ENCODE measurements at regions not wholly inside any gene's neighbourhood (a gene's known extent, or its start where the extent isn't known, plus 50 kb on each side); places are given as distances from the start of the nearest gene placed in this dataset.

DNA sequence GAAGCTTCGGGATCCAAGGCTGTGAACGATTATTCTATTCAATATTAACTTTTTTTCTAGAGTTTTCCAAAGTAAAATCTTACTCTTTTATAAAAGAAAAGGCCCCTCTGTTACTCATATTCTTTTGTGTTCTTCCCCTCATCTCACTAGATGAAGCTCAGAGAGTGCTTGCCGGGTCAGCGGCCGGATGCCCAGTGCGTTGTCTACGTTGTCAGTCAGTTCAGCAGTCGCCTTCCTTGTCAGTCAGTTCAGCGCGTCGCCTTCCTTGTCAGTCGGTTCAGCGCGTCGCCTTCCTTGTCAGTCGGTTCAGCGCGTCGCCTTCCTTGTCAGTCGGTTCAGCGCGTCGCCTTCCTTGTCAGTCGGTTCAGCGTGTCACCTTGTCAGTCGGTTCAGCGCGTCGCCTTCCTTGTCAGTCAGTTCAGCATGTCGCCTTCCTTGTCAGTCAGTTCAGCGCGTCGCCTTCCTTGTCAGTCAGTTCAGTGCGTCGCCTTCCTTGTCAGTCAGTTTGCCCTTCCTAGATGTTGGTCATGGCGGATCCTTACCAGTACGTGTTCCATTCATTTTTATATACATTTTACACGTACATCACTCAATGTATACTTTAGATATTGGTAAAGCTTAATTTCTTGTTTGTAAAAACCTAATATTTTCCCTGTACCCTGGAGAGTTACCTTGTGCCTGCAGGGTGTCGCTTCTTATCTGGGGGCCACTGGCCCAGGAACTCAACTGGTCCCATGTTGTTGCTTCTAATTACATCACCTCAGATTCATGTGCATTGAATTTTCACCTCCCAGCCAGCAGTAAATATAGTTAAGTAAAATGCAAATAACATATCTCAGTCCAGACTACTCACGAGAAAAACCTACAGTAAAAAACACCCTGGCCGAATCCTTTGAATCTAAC lies 206.9 kb downstream of the ASB1 start:
- no peak for DNase-seq
- Histone ChIP-seq H3K36me3 (no peaks in the 10 kb centered on the region), H3K27me3 (no peaks in the 10 kb centered on the region), H3K4me3 (no peak overlapping the region), H3K9me3 (no peaks in the 10 kb centered on the region)

DNA sequence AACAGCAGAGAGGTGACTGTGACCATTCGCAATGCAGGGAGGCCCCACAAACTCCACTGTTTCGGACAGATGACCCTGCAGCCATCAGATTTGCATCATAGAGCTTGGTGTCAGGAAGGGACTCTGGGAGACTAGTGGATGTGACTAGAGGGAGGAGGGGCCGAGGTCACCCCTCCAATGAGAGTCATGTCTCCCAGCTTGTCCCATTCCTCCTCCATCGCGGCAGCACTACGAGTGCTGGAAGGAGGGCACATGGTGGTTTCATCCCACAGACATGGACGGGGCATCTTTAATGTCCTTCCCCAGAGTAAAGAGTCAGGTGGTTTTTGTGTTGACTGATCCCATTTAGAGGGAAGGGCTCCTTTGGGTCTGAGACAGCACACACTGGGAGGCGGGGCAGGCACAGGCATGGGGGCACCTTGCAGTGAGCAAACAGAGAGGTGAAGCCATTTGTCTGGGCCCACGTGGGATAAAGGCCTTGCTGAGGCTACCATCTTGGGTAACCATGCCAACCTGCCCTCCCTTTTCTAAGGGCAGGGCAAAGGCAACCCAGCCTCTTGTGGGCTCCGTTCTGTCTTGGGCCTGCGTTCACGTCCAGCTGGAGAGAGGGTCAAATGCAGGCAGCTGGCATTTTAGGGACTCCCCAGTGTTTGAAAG lies 208.1 kb downstream of the ASB1 start:
- Histone ChIP-seq H3K27me3 (no peaks in the 10 kb centered on the region), H3K9me3 (no peaks in the 10 kb centered on the region), H3K4me3 (no peak overlapping the region), H3K36me3 (no peaks in the 10 kb centered on the region)
- no peak for DNase-seq

DNA sequence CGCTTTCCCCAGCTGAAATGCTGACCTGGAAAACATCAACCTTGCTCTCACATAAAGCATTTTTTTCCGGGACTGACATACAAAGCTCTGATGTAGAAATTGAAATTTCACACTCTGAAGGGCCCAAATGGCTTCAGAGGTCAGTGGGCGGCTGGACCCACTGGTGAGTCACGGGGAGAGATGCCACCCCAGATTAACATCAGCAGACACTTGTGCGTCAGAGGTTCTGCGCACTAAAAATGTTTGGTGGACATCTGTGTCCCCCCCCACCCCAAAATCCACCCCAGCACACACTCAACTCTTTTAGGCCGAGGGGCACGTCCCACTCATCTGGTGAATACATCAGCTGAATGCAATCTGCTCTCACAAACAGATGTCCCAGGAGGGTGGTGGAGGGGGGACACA lies 208.9 kb downstream of the ASB1 start:
- H3K9me3 ChIP-seq: no peaks in the 10 kb centered on the region
- no peak overlapping the region for H3K4me3 ChIP-seq
- no peak for DNase-seq
- no peaks in the 10 kb centered on the region for H3K27me3 ChIP-seq
- no peaks in the 10 kb centered on the region for H3K36me3 ChIP-seq

DNA sequence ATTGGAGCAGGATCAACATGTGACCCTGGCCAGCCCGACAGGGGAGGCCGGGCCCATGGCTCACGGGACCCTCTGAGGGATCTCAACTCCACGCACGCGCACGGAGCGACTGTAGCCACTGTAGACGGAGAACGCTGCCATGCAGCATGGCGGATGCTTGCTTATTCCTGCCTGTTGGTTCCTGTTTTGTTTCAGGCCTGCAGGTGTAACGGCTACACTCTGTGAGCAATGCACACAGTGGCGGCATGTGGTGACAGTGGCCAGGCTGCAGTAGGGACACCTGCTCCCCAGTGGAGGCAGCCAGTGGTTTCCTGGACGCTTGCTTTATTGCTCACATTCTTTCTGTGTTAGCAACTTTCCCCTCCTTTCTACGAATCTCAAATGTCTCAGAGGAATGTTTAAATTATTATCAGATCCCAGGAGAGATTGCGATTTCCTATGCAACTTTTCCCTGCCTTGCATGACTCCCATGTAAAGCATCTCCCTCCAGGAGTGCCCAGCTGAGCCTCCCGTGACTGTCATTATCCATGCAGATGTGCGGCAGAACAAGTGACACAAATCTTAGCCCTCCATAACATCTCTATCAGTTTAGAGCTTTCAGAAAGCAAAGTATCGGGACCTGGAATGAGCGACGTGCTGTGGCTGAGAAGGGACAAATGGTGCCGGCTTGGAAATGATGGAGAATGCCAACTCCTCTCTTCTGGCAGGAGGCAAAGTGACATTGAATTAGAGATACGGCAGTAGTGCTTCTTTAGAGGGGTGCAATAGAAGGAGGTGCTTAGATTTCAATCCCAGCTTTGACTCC lies 209.7 kb downstream of the ASB1 start:
- H3K4me3 ChIP-seq: no peak overlapping the region
- no peaks in the 10 kb centered on the region for H3K27me3 ChIP-seq
- no peak for DNase-seq
- H3K36me3 ChIP-seq: no peaks in the 10 kb centered on the region
- no peaks in the 10 kb centered on the region for H3K9me3 ChIP-seq

DNA sequence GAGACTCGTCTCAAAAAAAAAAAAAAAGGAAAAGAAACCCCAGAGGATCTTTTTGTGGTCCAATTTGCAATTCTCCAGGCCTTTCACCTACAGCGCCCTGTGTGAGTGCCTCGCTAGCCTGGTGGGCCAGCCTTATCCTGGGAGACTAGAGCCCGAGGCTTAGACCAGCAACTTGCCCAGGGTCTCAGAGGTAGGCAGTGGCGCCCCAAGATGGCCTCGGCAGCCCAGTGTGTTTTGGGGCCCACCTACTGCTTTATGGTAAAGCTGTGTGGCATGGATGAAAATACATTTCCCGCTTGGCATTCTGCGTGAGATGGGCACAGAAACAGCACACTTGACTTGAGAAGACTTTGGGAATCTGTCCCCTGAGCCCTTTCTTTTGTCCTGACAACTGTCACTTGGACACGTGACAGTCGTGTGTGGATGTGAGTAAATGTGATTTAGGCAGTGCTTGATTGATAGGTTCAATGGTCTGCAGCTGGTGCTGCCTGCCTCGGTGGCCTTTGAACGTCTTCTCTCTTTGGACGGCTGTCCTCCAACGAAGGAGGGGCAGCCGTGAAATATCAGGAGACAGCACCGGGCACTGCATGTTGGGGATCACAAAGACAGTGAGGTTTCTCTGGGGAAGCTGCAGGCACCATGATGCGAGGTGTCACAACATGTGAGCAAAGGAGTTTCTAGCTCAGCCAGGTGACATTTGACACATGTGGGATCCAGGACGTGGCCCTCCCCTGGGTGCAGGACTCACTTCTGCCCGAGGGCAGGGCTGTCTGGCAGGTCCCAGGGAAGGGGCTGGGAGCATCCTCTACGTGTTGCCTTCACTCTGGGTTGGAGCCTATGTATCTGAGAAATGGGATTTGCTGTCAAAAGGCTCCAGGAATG lies 209.5 kb upstream of the TWIST2 start:
- Histone ChIP-seq H3K9me3 (no peaks in the 10 kb centered on the region), H3K4me3 (no peak overlapping the region), H3K36me3 (no peaks in the 10 kb centered on the region), H3K27me3 (no peaks in the 10 kb centered on the region)
- no peak for DNase-seq

DNA sequence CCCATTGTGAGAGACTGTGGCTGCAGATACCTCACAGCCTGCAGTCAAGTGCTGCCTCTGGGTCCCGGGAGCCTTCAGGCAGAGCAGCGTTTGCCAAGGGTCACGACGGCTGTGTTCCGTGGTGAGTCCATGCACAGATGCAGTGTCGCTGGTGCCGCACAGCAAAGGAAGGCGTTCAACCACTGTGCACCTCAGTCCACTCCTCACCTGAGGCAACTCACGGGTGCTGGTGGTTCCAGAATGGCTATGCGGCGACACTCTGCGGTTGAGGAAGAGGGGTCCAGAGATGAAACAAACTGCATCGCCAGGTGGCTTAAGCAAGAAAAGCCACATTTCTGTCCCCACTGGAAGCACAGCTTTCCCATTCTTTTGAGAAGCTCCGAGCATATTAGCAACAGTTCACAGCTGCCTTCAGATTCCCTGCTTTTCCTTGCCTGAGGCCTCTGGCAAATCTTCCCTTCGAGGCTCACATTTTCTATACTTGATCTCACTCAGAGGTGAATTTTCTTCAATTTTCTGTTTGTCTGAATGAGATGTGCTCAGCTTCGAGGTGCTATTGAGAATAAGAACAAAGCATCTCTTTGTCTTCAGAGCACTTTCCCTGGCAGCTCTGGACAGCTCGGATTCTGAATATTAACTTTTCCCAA lies 208.8 kb upstream of the TWIST2 start:
- Histone ChIP-seq H3K4me3 (no peak overlapping the region), H3K36me3 (no peaks in the 10 kb centered on the region), H3K27me3 (no peaks in the 10 kb centered on the region), H3K9me3 (no peaks in the 10 kb centered on the region)
- no peak for DNase-seq

DNA sequence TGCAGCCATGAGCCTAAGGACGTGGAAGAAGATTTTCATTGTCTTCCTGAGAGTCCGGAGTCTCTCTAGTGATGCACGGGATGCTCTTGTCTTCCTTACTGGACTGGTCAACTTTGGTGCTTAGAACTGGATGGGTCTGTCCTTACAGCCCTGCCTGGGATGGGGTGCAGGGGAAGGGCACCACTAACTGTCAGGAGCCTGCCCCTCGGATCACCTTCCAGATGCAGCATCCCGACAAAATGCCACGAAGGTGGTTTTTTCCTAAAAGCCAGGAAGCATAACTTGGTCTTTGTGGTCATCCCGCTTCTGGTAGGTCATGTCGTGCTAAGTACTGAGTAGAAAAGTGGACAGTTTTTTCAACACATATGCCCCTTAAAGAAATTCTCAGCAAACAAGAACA lies 207.4 kb upstream of the TWIST2 start:
- Histone ChIP-seq H3K9me3 (no peaks in the 10 kb centered on the region), H3K27me3 (no peaks in the 10 kb centered on the region), H3K4me3 (no peak overlapping the region), H3K36me3 (no peaks in the 10 kb centered on the region)
- no peak for DNase-seq

DNA sequence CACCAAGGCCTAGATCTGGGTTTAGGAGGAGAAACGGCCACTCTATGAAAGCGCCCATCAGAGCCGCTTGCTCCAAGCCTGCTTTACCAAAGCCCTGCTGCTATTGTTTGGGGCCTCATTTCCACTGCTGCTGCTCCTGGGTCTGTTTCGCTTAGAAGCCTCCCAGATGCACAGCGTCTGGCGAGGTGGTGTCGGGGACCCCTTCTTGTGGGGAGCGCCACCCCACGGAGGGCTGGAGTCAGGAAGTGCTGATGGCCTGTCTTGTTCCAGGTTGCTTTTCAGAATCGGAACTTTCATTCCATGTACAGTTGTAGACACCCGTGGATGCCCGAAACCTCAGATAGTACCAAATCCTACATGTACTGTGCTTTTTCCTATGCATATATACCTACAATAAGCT lies 204.9 kb upstream of the TWIST2 start:
- Histone ChIP-seq H3K4me3 (no peak overlapping the region), H3K27me3 (no peaks in the 10 kb centered on the region), H3K9me3 (no peaks in the 10 kb centered on the region), H3K36me3 (no peaks in the 10 kb centered on the region)
- DNase-seq: no peak

DNA sequence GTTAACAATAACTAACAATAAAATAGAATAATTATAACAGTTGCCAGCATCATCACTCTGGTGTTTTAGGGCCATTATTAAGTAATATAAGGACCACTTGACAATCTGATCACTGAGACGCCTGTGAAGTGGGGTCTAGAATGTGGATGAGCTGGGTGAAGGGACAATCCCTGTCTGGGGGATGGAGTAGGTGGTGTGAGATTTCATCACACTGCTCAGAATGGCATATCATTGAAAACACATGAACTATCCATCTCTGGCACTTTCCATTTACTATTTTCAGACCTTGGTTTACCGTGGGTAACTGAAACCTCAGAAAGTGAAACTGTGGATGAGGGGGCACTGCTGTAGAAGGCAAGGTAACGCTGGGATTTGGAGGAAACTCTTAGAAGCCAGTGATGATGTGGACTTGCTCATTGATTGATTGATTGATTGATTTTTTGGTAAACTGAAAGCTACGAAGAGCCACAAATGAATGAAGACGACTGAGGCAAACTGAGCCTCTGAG lies 204.4 kb upstream of the TWIST2 start:
- DNase-seq: no peak
- Histone ChIP-seq H3K4me3 (no peak overlapping the region), H3K27me3 (no peaks in the 10 kb centered on the region), H3K36me3 (no peaks in the 10 kb centered on the region), H3K9me3 (no peaks in the 10 kb centered on the region)

DNA sequence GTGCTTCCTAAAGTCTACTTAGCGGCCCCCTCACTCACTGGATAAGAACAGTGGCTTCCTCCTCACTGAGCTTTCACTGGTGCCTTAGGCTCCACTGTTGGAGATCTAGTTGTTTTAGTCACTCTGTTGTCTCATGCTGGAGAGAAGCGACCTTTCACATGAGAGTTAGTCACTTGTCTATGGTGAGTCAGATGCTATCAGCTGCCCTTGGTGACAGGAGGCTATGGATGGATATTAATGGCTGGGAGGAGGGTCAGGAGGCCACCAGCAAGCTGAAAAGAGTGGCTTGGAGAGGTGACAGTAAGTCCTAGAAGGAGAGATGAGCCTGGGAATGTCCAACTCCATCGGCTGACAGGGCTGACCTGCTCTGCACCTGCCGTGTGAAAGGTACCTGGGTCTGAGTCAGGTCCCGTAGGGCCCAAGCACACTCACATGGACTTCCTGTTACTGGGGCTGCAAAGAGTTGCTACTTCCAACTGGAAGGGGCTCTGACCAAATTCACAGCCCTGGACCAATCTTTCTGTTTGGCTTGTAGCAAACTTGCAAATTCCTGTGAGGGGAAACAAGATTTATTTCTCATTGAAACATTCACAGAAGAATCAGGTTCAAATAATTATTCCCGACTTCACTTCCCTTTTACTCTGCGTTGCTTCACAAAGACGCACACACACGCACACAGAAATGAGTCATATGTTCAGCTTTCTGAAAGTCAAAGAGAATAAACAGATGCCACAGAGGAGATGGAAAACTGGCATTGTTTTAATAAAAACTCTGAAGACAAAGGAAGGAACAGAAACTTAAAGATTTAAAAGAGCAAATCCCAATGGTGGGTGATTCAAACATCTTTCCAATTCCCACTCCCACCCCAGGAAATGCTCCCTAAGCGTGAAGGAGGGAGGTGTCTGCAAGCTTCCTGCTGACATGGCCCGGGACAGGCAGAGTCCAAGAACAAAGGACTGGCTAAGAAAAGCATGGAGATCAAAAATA lies 203.5 kb upstream of the TWIST2 start:
- no peaks in the 10 kb centered on the region for H3K9me3 ChIP-seq
- no peak for DNase-seq
- H3K27me3 ChIP-seq: no peaks in the 10 kb centered on the region
- no peak overlapping the region for H3K4me3 ChIP-seq
- H3K36me3 ChIP-seq: no peaks in the 10 kb centered on the region

DNA sequence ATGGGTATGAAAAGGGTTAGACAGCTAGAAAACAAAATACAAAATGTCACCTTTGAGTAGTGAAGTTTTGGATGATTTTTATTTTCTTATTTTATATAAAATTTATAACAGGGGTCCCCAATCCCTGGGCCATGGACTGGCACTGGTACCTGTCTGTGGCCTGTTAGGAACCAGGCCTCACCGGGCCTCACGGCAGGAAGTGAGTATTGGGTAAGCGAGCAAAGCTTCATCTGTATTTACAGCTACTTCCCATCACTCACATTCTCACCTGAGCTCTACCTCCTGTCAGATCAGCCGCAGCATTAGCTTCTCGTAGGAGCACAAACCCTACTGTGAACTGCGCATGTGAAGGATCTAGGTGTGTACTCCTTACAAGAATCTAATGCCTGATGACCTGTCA lies 202.8 kb upstream of the TWIST2 start:
- no peaks in the 10 kb centered on the region for H3K9me3 ChIP-seq
- H3K36me3 ChIP-seq: no peaks in the 10 kb centered on the region
- DNase-seq: no peak
- H3K4me3 ChIP-seq: no peak overlapping the region
- H3K27me3 ChIP-seq: no peaks in the 10 kb centered on the region

DNA sequence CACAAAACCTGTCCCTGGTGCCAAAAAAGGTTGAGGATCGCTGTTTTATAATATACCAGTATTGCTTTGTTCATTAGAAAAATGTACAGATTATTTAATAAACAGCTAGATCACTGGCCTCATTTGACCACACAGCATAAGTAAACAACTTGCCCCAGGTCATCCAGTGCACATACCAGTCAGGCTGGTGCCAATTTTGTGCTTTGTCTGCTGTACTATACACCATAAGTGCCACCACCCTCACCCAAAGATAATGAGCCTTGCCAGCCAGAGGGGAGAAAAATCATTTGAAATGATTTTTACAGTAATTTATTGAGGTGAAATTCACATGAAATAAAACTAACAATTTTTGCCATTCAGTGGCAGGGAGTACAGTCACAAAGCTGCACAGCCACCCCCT lies 202.2 kb upstream of the TWIST2 start:
- no peaks in the 10 kb centered on the region for H3K36me3 ChIP-seq
- no peak overlapping the region for H3K4me3 ChIP-seq
- no peaks in the 10 kb centered on the region for H3K27me3 ChIP-seq
- no peaks in the 10 kb centered on the region for H3K9me3 ChIP-seq
- DNase-seq: no peak

DNA sequence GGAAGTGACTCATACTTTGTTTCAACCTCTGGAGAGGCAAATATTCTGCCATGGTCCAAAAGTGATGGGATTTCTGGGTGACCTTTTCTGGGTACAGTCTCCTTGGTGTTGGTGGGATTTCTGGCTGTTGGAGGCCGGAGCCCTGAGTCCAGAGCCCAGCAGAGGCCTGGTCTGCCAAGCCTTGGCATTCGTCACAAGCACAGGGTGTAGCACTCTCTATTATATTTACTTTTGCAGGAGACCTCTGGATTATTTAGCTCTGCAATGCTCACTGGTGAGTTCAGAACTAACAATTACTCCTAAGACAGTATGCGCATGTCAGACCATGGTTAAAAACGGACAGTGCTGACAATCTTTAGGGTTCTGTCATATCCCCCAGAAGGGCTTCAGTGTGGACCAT lies 201.6 kb upstream of the TWIST2 start:
- Histone ChIP-seq H3K36me3 (no peaks in the 10 kb centered on the region), H3K4me3 (no peak overlapping the region), H3K9me3 (no peaks in the 10 kb centered on the region), H3K27me3 (no peaks in the 10 kb centered on the region)
- no peak for DNase-seq

DNA sequence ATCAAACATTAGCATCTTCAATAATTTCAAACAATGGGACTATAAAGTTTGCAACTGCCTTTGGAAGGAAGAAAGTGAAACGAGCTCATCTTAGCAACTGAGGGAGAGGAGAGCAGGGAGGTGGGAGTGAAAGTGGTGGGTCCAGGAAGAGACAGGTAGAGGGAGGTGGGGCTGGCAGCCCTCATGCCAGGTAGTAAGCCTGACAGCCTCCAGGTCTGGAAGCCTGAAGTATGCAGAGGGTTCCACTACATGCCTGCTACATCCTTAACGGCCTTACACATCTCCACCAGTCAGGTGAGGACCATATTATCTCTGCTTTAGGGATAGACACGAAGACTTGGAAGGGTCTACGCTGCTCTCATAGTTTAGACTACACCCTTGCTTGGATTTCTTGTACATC lies 201.1 kb upstream of the TWIST2 start:
- H3K27me3 ChIP-seq: no peaks in the 10 kb centered on the region
- no peaks in the 10 kb centered on the region for H3K9me3 ChIP-seq
- no peak overlapping the region for H3K4me3 ChIP-seq
- DNase-seq: no peak
- H3K36me3 ChIP-seq: no peaks in the 10 kb centered on the region

DNA sequence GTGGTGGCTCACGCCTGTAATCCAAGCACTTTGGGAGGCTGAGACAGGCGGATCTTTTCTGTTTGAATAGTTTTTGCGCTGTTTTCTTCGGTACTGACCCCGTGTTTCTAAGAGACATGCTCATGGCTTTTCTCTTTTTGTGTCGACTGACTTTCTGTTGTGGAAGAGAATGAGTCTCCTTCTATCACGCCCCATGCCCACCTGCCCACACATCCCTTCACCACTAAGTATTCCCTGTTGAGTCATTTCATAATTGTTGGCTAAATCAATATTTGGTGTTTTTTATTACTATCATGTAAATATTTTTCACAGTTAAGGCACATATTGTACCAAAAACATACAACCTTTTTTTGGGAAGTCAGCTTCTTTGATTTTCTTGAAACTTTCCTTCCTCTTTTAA lies 198.8 kb upstream of the TWIST2 start:
- H3K36me3 ChIP-seq: no peaks in the 10 kb centered on the region
- no peaks in the 10 kb centered on the region for H3K27me3 ChIP-seq
- no peak for DNase-seq
- no peak overlapping the region for H3K4me3 ChIP-seq
- no peaks in the 10 kb centered on the region for H3K9me3 ChIP-seq
